ENCODE measurements at regions not wholly inside any gene's neighbourhood (a gene's known extent, or its start where the extent isn't known, plus 50 kb on each side); places are given as distances from the start of the nearest gene placed in this dataset.

DNA sequence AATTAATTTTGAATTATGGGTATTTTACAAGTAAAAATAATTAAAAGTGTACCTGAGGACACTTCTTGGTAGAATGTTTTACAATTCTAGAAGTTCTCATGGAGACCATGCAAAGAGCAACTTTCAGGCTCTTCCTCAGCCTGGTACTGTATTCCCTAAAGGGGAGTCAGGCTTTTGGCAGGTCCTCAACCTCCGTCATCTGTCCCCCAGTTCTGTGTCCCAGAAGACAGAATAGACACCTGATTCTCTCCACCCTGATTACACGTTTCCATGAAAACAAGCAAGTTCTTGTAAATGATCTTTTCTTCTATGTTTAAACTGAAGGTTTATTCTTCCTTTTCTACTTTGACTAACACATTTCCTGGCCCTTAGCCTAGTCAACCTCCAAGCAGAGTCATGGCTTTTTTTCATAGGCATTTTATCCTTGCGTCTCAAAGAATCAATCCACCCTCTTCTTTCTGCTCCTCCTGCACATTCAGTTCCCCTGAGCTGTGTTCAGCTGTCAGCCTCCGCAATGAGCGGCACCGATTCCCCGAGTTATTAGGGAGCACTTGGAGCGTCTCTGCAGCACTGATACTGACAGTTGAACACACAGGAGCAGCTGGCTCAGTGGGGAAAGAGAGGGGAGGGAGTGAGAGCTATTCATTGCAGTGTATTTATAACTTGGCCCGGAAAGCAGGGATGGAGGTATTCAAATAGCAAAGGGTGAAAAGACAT is 1082.4 kb upstream of the MAP3K7 start:
- H3K27me3 ChIP-seq (ENCODE audit: control insufficient read depth in 2 of 2, insufficient read depth in 2 of 2, low read length in 2 of 2): no peaks in the 10 kb centered on the region
- TF ChIP-seq, protein P1, sequence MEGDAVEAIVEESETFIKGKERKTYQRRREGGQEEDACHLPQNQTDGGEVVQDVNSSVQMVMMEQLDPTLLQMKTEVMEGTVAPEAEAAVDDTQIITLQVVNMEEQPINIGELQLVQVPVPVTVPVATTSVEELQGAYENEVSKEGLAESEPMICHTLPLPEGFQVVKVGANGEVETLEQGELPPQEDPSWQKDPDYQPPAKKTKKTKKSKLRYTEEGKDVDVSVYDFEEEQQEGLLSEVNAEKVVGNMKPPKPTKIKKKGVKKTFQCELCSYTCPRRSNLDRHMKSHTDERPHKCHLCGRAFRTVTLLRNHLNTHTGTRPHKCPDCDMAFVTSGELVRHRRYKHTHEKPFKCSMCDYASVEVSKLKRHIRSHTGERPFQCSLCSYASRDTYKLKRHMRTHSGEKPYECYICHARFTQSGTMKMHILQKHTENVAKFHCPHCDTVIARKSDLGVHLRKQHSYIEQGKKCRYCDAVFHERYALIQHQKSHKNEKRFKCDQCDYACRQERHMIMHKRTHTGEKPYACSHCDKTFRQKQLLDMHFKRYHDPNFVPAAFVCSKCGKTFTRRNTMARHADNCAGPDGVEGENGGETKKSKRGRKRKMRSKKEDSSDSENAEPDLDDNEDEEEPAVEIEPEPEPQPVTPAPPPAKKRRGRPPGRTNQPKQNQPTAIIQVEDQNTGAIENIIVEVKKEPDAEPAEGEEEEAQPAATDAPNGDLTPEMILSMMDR (IDR thresholded peaks at IDR 0.05): no peak
- no peak overlapping the region for H3K4me3 ChIP-seq (replicated peaks in 1 of 3; ENCODE audit: low read depth in 2 of 3, low read length in 3 of 3)
- intact Hi-C loops (cut with micrococcal nuclease): no loop called here
- H3K27me3 Mint-ChIP-seq (ENCODE audit: low read depth in 3 of 3): no peaks in the 10 kb centered on the region
- no peaks in the 10 kb centered on the region for H3K79me2 ChIP-seq (ENCODE audit: insufficient read depth, low read length)
- no peaks in the 10 kb centered on the region for H3K4me1 Mint-ChIP-seq
- H3K9me3 Mint-ChIP-seq: peaks cover 0 to 6% (median 1%) of the 10 kb centered on the region in 7 donors
- no peaks in the 10 kb centered on the region for H4K20me1 ChIP-seq (ENCODE audit: insufficient read depth, low read length)
- no peak for DNase-seq
- H2AFZ ChIP-seq (ENCODE audit: insufficient read depth, low read depth, low read length, poor library complexity, severe bottlenecking): no peak overlapping the region
- no peak overlapping the region for H3K27ac ChIP-seq (ENCODE audit: low read depth in 1 of 2, low read length in 2 of 2)
- H3K36me3 ChIP-seq (replicated peaks in 1 of 2; ENCODE audit: control insufficient read depth in 1 of 2, insufficient read depth in 2 of 2, low read length in 2 of 2): no peaks in the 10 kb centered on the region
- no peak overlapping the region for H3K9ac ChIP-seq (ENCODE audit: insufficient read depth, low read length, poor library complexity, severe bottlenecking)
- H3K4me1 ChIP-seq (ENCODE audit: control insufficient read depth in 1 of 2, insufficient read depth in 2 of 2, low read length in 2 of 2): no peaks in the 10 kb centered on the region
- no peak overlapping the region for H3K27ac Mint-ChIP-seq
- no peak overlapping the region for H3K4me2 ChIP-seq (replicated peaks; ENCODE audit: extremely low read depth, low read length, poor library complexity, severe bottlenecking)
- H3K36me3 Mint-ChIP-seq: no peaks in the 10 kb centered on the region
- no peak overlapping the region for H3K4me3 Mint-ChIP-seq
- H3K9me3 ChIP-seq (replicated peaks in 1 of 2; ENCODE audit: control insufficient read depth in 1 of 2, insufficient read depth in 1 of 2, low read length in 2 of 2): peaks cover under 1 to 3% of the 10 kb centered on the region in 2 donors
- 94% methylated on average over 6 of the region's 9 CpGs for WGBS (ENCODE audit: insufficient coverage)

DNA sequence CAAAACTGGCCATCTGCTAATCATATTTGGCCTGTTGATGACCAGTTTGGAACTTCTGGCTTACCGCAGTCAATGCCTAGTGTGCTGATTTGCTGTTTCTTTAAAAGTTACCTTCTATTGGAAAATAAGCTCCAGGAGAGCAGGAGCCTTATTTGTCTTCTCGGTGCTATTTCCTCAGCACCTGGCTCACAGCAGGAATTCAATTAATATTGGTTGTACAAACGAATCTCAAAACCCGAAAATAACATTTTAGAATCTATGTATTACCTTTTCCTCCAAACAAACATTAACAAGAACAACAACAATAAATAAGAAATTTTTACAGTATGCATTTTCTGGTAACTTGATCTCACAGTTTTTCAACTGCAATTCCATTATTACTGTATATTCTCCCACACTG is 1080.7 kb upstream of the MAP3K7 start:
- Histone ChIP-seq H2AFZ (ENCODE audit: insufficient read depth, low read depth, low read length, poor library complexity, severe bottlenecking) (no peak overlapping the region), H4K20me1 (ENCODE audit: insufficient read depth, low read length) (no peaks in the 10 kb centered on the region), H3K9me3 (replicated peaks in 1 of 2; ENCODE audit: control insufficient read depth in 1 of 2, insufficient read depth in 1 of 2, low read length in 2 of 2) (peaks cover 2 to 5% of the 10 kb centered on the region in 2 donors), H3K4me2 (replicated peaks; ENCODE audit: extremely low read depth, low read length, poor library complexity, severe bottlenecking) (no peak overlapping the region), H3K9ac (ENCODE audit: insufficient read depth, low read length, poor library complexity, severe bottlenecking) (no peak overlapping the region), H3K4me3 (replicated peaks in 1 of 3; ENCODE audit: low read depth in 2 of 3, low read length in 3 of 3) (no peak overlapping the region), H3K27ac (ENCODE audit: low read depth in 1 of 2, low read length in 2 of 2) (no peak overlapping the region), H3K36me3 (replicated peaks in 1 of 2; ENCODE audit: control insufficient read depth in 1 of 2, insufficient read depth in 2 of 2, low read length in 2 of 2) (no peaks in the 10 kb centered on the region), H3K79me2 (ENCODE audit: insufficient read depth, low read length) (no peaks in the 10 kb centered on the region), H3K27me3 (ENCODE audit: control insufficient read depth in 2 of 2, insufficient read depth in 2 of 2, low read length in 2 of 2) (no peaks in the 10 kb centered on the region), H3K4me1 (ENCODE audit: control insufficient read depth in 1 of 2, insufficient read depth in 2 of 2, low read length in 2 of 2) (no peaks in the 10 kb centered on the region)
- TF ChIP-seq, protein P1 (IDR thresholded peaks at IDR 0.05): no peak
- H3K36me3 Mint-ChIP-seq: no peaks in the 10 kb centered on the region
- intact Hi-C loops (cut with micrococcal nuclease): no loop called here
- DNase-seq: no peak
- no peaks in the 10 kb centered on the region for H3K27me3 Mint-ChIP-seq (ENCODE audit: low read depth in 3 of 3)
- H3K9me3 Mint-ChIP-seq: peaks cover 0 to 9% (median 1%) of the 10 kb centered on the region in 7 donors
- no peaks in the 10 kb centered on the region for H3K4me1 Mint-ChIP-seq
- no peak overlapping the region for H3K27ac Mint-ChIP-seq
- H3K4me3 Mint-ChIP-seq: no peak overlapping the region
- 100% methylated on average over 2 of the region's 4 CpGs for WGBS (ENCODE audit: insufficient coverage)
